Right lobe of liver (tissue), 4 donors: ENCODE measurements at regions not wholly inside any gene's neighbourhood (a gene's known extent, or its start where the extent isn't known, plus 50 kb on each side); places are given as distances from the start of the nearest gene placed in this dataset.

Experiments used
- POLR2A ChIP-seq: fragments of 450-650 bp; IDR thresholded peaks from one replicate; pipeline ENCODE4 v1.6.1; 2017; ENCODE audit warnings: antibody characterized with exemption, mild to moderate bottlenecking
- TF ChIP-seq, protein P1 (sequence below), 4 donors: fragments of 200-600 bp in 3 of 4; fragments of 450-650 bp in 1 of 4; IDR thresholded peaks; one replicate each; pipeline versions ENCODE4 v1.5.1 to v1.8.0; 2016 to 2022; ENCODE audit warnings: antibody characterized with exemption in 4 of 4, mild to moderate bottlenecking in 2 of 4
- donor health status: DM: no; HTN: no; CAD: no.
- donor health status: DM: no; HTN: no; CAD: no.
- donor health status: DM: no; HTN: yes; CAD: no.

DNA sequence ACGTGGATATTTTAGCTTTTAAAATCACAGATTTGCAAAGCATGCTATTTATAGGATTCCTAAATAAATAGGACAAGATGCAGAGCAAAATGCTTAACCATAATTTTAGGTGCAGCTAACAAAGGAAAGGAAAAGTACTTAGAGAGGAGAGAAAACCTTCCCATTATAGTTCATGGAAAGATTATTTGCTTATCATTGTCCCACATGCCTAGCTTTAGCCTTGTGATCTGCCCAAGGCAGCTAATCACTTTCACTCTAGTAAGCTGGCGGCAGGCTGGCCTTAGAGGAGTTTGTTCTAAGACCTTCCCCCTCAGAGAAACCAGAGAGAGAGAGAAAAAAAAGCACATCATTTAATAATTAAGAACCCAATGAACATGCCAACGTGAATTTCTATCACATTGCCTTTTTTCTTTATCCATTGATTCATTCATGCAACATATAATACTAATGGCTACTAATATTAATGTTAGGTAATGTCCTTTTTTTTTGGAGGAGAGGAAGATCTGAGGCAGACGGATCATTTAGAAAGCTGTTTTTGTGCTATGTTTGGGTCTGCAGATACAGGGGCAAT, 274.6 kb downstream of the ARL4A start:
- TF ChIP-seq, protein P1, sequence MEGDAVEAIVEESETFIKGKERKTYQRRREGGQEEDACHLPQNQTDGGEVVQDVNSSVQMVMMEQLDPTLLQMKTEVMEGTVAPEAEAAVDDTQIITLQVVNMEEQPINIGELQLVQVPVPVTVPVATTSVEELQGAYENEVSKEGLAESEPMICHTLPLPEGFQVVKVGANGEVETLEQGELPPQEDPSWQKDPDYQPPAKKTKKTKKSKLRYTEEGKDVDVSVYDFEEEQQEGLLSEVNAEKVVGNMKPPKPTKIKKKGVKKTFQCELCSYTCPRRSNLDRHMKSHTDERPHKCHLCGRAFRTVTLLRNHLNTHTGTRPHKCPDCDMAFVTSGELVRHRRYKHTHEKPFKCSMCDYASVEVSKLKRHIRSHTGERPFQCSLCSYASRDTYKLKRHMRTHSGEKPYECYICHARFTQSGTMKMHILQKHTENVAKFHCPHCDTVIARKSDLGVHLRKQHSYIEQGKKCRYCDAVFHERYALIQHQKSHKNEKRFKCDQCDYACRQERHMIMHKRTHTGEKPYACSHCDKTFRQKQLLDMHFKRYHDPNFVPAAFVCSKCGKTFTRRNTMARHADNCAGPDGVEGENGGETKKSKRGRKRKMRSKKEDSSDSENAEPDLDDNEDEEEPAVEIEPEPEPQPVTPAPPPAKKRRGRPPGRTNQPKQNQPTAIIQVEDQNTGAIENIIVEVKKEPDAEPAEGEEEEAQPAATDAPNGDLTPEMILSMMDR (IDR thresholded peaks at IDR 0.05): no peak
- TF ChIP-seq POLR2A: no peak
